ENCODE measurements at regions not wholly inside any gene's neighbourhood (a gene's known extent, or its start where the extent isn't known, plus 50 kb on each side); places are given as distances from the start of the nearest gene placed in this dataset.
A peak's percentile ranks its signal among the peaks of the same experiment; 100 is the strongest.
"Not testable (repeated sequence)": the region's sequence is repeated elsewhere in the genome, so short reads cannot be mapped to it uniquely, and the experiment has no call there.

GRCh38 chr2:61620244-61621159, 82.3 kb upstream of the XPO1 start:
- peak; percentile 3 to 10 for DNase-seq

GRCh38 chr2:61619561-61619960, 81.4 kb upstream of the XPO1 start:
- DNase-seq, result no peak

- no peak for DNase-seq
Observed at GRCh38 chr2:61617610-61618009, 79.5 kb upstream of the XPO1 start.

GRCh38 chr2:61605245-61605644, 67.1 kb upstream of the XPO1 start:
- DNase-seq, result no peak

- no peak for DNase-seq
Observed at GRCh38 chr2:61604433-61604832, 66.3 kb upstream of the XPO1 start.

- DNase-seq, result peak; percentile 9 to 23
Observed at GRCh38 chr2:61598515-61599156, 60.5 kb upstream of the XPO1 start.

- DNase-seq, result no peak
Observed at GRCh38 chr2:61597300-61598289, 59.4 kb upstream of the XPO1 start.

- not testable (repeated sequence) for DNase-seq
Observed at GRCh38 chr2:61594201-61594600, 56.0 kb upstream of the XPO1 start.

GRCh38 chr2:61593648-61594047, 55.5 kb upstream of the XPO1 start:
- DNase-seq, result not testable (repeated sequence)

- no peak for DNase-seq
Observed at GRCh38 chr2:61590214-61590613, 52.1 kb upstream of the XPO1 start.

GRCh38 chr2:61588566-61588965, 50.4 kb upstream of the XPO1 start:
- DNase-seq, result no peak

All from activated CD4-positive, alpha-beta T cell treated with anti-CD3 and anti-CD28 coated beads, Interleukin-2, amount 50 U/mL, for 48 hours (primary cell).